Esophagus squamous epithelium (tissue), 5 donors: ENCODE measurements at regions not wholly inside any gene's neighbourhood (a gene's known extent, or its start where the extent isn't known, plus 50 kb on each side); places are given as distances from the start of the nearest gene placed in this dataset.

Experiments used
- DNase-seq: peaks from one replicate; lab custom pipeline; 2025; lab: John Stamatoyannopoulos, UW
- H3K27ac ChIP-seq, 4 donors: fragments of 200-600 bp; sonication (generic); one replicate each; pipeline ENCODE4 v1.5.1; 2016 to 2019; ENCODE audit warnings: mild to moderate bottlenecking in 1 of 4
- H3K27me3 ChIP-seq, 4 donors: fragments of 200-600 bp; sonication (generic); 1 replicate in 3 of 4; 2 replicates in 1 of 4; pipeline versions ENCODE4 v1.5.1 to v1.6.0; 2017 to 2021; ENCODE audit warnings: antibody characterized with exemption in 1 of 4
- H3K36me3 ChIP-seq, 3 donors: fragments of 200-600 bp; sonication (generic); one replicate each; pipeline ENCODE4 v1.5.1; 2016 to 2019
- H3K4me1 ChIP-seq, 3 donors: fragments of 200-600 bp; sonication (generic); one replicate each; pipeline ENCODE4 v1.5.1; 2017 to 2019
- H3K4me3 ChIP-seq, 4 donors: fragments of 200-600 bp; sonication (generic); 1 replicate in 3 of 4; 2 replicates in 1 of 4; pipeline ENCODE4 v1.5.1; 2016 to 2019; ENCODE audit warnings: mild to moderate bottlenecking in 2 of 4, moderate library complexity in 1 of 4
- H3K9me3 ChIP-seq, 3 donors: fragments of 200-600 bp; sonication (generic); one replicate each; pipeline ENCODE4 v1.5.1; 2016 to 2019
- POLR2A ChIP-seq, 4 donors: fragments of 450-650 bp; IDR thresholded peaks; one replicate each; pipeline ENCODE4 v1.6.1; 2017; ENCODE audit warnings: antibody characterized with exemption in 4 of 4, mild to moderate bottlenecking in 4 of 4, moderate library complexity in 3 of 4
- WGBS, 2 donors: methylation state at CpG; one replicate each; pipeline ENCODE4 v1.1.5; 2018; 5-methylcytosine and 5-hydroxymethylcytosine counted together
- intact Hi-C: fragments of 100-400 bp; cut with DNase I; formaldehyde crosslinking; loops from one replicate; pipeline ENCODE4 v1.15.0; 2022
- TF ChIP-seq, protein P1 (sequence below), 6 experiments: fragments of 450-650 bp in 4 of 6; fragments of 200-600 bp in 2 of 6; sonication (generic) in 2 of 6; IDR thresholded peaks; one replicate each; pipeline ENCODE4 v1.5.1; 2016 to 2019; ENCODE audit warnings: antibody characterized with exemption in 6 of 6, mild to moderate bottlenecking in 4 of 6, moderate library complexity in 4 of 6
- donor health status: DM: yes; HTN: yes; CAD: no.

- Histone ChIP-seq H3K9me3 (no peaks in the 10 kb centered on the region), H3K4me1 (peaks cover 0 to 6% (median 0%) of the 10 kb centered on the region in 3 donors), H3K4me3 (no peak overlapping the region), H3K27ac (no peak overlapping the region), H3K36me3 (no peaks in the 10 kb centered on the region), H3K27me3 (no peaks in the 10 kb centered on the region)
- no peak for DNase-seq
- intact Hi-C loops: no loop called here
- 68 to 72% methylated on average over 3 of the region's 3 CpGs for WGBS, 2 donors
- TF ChIP-seq, protein P1, sequence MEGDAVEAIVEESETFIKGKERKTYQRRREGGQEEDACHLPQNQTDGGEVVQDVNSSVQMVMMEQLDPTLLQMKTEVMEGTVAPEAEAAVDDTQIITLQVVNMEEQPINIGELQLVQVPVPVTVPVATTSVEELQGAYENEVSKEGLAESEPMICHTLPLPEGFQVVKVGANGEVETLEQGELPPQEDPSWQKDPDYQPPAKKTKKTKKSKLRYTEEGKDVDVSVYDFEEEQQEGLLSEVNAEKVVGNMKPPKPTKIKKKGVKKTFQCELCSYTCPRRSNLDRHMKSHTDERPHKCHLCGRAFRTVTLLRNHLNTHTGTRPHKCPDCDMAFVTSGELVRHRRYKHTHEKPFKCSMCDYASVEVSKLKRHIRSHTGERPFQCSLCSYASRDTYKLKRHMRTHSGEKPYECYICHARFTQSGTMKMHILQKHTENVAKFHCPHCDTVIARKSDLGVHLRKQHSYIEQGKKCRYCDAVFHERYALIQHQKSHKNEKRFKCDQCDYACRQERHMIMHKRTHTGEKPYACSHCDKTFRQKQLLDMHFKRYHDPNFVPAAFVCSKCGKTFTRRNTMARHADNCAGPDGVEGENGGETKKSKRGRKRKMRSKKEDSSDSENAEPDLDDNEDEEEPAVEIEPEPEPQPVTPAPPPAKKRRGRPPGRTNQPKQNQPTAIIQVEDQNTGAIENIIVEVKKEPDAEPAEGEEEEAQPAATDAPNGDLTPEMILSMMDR (IDR thresholded peaks at IDR 0.05): no peak
- TF ChIP-seq POLR2A (IDR thresholded peaks at IDR 0.05): no peak
Measured at GRCh38 chr14:100434033-100434601, 111.0 kb downstream of the SLC25A47 start.

DNA sequence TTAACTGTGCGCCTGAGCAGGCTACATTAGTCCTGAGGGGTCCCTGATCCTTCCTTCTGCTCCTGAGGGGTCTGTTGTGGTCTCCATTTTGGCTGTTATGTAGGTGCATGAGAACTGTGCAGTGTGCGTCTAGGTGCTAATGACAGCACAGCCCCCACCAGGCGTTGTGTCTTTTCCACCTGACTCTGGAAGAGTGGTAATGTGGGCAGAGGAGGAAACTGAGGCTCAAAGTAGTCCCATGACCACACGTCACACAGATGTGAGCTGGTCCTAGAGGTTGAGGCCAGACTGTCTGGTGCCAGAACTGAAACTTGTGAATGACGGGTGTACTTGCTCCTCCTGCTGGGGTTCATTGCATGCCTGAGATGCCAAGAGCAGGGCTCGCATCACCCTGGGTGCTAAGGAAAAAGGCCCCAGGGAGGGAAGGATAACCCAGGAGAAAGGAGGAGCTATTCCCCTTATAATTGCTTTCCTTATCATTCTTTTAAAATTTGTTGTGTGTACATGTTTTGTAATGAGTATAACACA, 111.8 kb downstream of the SLC25A47 start:
- no peak for DNase-seq
- Histone ChIP-seq H3K27ac (no peak overlapping the region), H3K27me3 (no peaks in the 10 kb centered on the region), H3K4me3 (no peak overlapping the region), H3K4me1 (peaks cover 0 to 14% (median 6%) of the 10 kb centered on the region in 3 donors), H3K9me3 (no peaks in the 10 kb centered on the region), H3K36me3 (no peaks in the 10 kb centered on the region)
- intact Hi-C loops: no loop called here
- WGBS, 2 donors: 77 to 91% methylated on average over 3 to 6 of the region's 6 CpGs
- TF ChIP-seq, protein P1 (IDR thresholded peaks at IDR 0.05): no peak
- no peak for TF ChIP-seq POLR2A (IDR thresholded peaks at IDR 0.05)

- Histone ChIP-seq H3K4me3 (no peak overlapping the region), H3K9me3 (no peaks in the 10 kb centered on the region), H3K36me3 (no peaks in the 10 kb centered on the region), H3K27ac (no peak overlapping the region), H3K27me3 (no peaks in the 10 kb centered on the region), H3K4me1 (peaks cover 0 to 19% (median 9%) of the 10 kb centered on the region in 3 donors)
- WGBS, 2 donors: 78% methylated on average over 3 of the region's 3 CpGs
- intact Hi-C loops: no loop called here
- TF ChIP-seq POLR2A (IDR thresholded peaks at IDR 0.05): no peak
- TF ChIP-seq, protein P1 (IDR thresholded peaks at IDR 0.05): no peak
- DNase-seq: no peak
Measured at GRCh38 chr14:100435459-100435858, 112.3 kb downstream of the SLC25A47 start.

DNA sequence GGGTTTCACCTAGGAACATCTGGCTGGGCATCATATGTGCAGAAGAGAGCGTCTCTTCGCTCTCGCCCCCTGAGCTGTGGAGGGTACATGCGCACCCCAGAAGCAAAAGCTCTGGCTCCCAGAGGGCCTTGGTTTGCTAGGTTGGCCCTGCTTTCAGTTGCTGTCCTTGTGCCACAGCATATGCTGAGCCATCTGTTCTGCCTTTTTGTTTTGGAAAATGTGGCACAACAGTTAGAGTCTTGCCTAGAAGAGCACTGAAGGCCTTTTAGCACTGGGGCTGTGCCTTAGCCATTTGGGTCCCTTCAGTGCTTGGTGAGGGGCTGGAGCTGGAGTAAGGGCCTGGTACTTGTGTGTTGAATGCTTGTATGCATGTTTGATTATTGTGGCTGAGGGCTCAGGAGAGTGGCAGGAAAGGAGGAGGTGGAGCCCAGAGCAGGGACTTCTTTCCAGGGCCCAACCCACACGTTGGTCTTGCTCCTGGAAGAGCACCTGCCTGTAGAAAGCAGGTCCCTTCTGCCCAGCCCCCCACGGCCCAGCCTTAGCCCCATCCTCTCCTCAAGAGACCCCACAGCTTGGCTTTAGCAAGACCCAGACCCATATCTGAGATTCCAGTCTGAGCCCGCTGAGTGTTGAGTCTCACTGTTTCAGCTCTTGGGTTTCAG, 113.7 kb downstream of the SLC25A47 start:
- WGBS, 2 donors: 90 to 100% methylated on average over 1 to 7 of the region's 7 CpGs
- Histone ChIP-seq H3K36me3 (no peaks in the 10 kb centered on the region), H3K27ac (no peak overlapping the region), H3K4me1 (peaks cover 0 to 33% (median 13%) of the 10 kb centered on the region in 3 donors), H3K27me3 (no peaks in the 10 kb centered on the region), H3K4me3 (no peak overlapping the region), H3K9me3 (no peaks in the 10 kb centered on the region)
- TF ChIP-seq, protein P1 (IDR thresholded peaks at IDR 0.05): no peak
- no peak for TF ChIP-seq POLR2A (IDR thresholded peaks at IDR 0.05)
- DNase-seq: no peak
- intact Hi-C loops: no loop called here

GRCh38 chr14:100438271-100438670, 115.1 kb downstream of the SLC25A47 start:
- H3K27me3 ChIP-seq: no peaks in the 10 kb centered on the region
- no peak overlapping the region for H3K4me3 ChIP-seq
- no peak for TF ChIP-seq POLR2A (IDR thresholded peaks at IDR 0.05)
- TF ChIP-seq, protein P1 (IDR thresholded peaks at IDR 0.05): no peak
- H3K27ac ChIP-seq: no peak overlapping the region
- peaks cover 0 to 33% (median 13%) of the 10 kb centered on the region in 3 donors for H3K4me1 ChIP-seq
- DNase-seq: no peak
- intact Hi-C loops: no loop called here
- no peaks in the 10 kb centered on the region for H3K9me3 ChIP-seq
- no peaks in the 10 kb centered on the region for H3K36me3 ChIP-seq
- WGBS, 2 donors: 58 to 67% methylated on average over 5 of the region's 5 CpGs
